NCI-H510A (cell line): ENCODE measurements at regions not wholly inside any gene's neighbourhood (a gene's known extent, or its start where the extent isn't known, plus 50 kb on each side); places are given as distances from the start of the nearest gene placed in this dataset.
"Not testable (repeated sequence)": the region's sequence is repeated elsewhere in the genome, so short reads cannot be mapped to it uniquely, and the experiment has no call there.

ENCODE experiments used
- DNase-seq: peaks from one replicate; lab custom pipeline; 2025; lab: John Stamatoyannopoulos, UW

DNA sequence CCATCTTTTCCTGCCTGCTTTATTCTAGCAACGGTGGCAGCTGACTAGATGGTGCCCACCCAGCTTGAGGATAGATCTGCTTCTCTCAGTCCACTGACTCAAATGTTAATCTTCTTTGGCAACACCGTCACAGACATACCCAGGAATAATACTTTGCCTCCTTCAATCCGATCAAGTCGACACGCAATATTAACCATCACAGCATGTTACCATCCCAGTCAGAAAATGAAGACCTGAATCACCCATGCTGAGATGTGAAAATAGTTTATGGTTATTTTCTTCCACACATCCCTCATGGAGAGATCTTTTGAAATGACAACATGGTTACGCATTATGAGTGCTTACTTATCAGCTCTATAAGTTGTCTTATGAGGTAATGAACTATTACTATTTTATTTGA, 392.8 kb downstream of the SEC23A start:
- DNase-seq = no peak

DNA sequence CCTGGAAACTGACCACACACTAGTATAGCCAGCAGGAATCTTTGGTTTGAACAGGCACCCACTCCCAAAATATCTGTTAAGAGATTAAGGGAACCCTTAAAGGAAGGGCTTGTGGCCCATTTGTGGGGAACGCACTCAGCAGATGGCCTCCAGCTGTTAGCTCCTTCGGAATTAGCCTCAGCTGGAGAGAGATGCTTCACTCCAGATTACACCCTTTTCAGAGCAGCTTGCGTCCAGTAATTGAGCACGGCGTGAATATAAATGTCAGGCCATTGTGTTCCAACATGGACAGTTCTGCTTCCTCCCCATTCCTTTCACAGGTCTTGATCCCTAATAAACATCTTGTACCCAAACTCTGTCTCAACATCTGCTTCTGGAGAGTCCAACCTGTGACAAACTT, 397.8 kb downstream of the SEC23A start:
- no peak for DNase-seq

DNA sequence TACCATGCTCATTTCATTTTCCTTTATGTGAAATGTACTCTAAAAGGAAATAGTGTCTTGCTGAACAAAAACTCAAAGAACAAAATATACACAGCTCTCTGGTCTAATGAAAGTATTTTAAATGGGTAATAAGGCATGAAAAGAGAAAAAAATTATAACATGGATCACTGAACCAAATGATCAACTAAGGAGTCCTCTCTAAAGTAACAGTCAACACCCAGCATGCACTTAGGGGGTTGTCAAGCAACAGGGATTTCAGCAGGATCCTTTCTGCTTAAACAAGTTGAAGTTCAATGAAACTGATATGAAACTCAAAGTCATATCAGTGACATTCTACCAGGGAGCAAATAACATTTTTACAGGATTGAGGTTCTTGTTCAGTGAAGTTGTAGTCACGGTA, 398.8 kb downstream of the SEC23A start:
- DNase-seq = no peak

DNA sequence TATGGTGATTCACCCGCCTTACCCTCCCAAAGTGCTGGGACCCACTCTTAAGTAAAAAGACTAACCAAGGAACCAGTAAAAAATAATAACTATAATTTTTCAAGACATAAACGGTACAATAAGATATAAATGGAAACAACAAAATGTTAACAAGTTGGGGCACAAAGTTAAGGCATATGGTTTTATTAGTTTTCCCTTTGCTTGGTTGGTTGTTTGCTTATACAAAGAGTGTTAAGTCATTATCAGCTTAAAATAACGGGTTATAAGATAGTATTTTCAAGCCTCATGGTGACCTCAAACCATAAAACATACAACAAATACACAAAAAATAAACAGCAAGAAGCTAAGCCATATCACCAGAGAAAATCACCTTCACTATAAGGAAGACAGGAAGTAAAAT, 406.1 kb downstream of the SEC23A start:
- DNase-seq = no peak

DNA sequence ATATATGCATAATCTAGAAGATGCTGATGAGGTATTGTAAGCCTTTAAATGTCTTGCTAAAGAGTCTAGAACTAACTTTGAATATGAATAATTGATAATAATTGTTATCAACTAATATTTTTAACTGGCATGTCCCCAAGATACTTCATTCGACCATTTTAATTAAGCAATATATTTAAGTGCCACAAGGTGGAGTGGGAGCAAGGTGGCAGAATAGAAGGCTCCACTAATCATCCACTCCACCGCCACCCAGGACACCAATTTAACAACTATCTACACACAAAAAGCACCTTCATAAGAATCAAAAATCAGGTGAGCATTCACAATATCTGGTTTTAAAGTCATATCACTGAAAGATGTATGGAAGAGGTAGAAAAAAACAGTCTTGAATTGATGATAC, 409.6 kb downstream of the SEC23A start:
- DNase-seq = no peak

GRCh38 chr14:38669027-38669426, 413.1 kb upstream of the CLEC14A start:
- DNase-seq = no peak

GRCh38 chr14:38663382-38663781, 407.5 kb upstream of the CLEC14A start:
- no peak for DNase-seq

GRCh38 chr14:38662781-38663180, 406.9 kb upstream of the CLEC14A start:
- DNase-seq = peak; percentile 42

DNA sequence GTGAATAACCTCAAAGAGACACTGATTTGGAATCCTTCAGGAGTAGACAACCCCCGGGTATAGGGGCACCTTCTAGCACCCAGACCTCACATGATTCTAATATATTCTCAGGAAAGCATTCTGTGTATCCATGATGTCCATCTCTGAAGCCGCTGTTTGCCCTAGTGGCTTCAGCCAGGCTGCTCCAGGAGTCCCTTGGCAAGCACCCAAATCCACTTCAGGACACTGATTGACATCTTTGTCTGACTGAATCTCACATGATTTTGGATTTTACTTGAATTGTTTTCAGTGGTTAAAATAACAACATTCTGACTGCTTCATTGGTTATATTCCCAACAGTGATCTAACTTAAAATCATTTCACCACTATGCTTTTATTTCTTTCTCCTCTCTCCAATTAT, 390.5 kb upstream of the CLEC14A start:
- no peak for DNase-seq

GRCh38 chr14:38634913-38635312, 379.0 kb upstream of the CLEC14A start:
- DNase-seq = not testable (repeated sequence)

- no peak for DNase-seq
These were observed 373.5 kb upstream of the CLEC14A start for GRCh38 chr14:38629412-38629811.

GRCh38 chr14:38627163-38627562, 371.3 kb upstream of the CLEC14A start:
- no peak for DNase-seq

GRCh38 chr14:38623661-38624060, 367.8 kb upstream of the CLEC14A start:
- no peak for DNase-seq

DNA sequence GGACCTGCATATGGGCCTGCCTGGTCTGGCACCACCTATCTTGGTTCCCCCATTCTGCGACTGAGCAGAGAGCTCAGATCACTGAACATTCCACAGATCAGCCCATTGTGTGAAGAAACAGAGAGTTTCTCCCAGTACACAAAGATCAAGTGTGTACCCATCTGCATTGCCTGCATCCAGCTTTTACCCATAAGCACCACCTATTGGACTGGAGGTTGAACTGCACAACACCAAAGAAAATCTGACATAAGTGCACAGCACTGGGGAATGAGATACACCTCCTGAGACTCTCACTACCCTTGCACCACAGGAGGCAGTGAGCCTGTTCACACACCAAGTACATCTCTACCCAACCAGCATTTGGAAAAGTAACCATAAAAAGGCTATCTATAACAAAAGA, 362.6 kb upstream of the CLEC14A start:
- no peak for DNase-seq

GRCh38 chr14:38616959-38617358, 361.1 kb upstream of the CLEC14A start:
- peak; percentile 15 for DNase-seq

DNA sequence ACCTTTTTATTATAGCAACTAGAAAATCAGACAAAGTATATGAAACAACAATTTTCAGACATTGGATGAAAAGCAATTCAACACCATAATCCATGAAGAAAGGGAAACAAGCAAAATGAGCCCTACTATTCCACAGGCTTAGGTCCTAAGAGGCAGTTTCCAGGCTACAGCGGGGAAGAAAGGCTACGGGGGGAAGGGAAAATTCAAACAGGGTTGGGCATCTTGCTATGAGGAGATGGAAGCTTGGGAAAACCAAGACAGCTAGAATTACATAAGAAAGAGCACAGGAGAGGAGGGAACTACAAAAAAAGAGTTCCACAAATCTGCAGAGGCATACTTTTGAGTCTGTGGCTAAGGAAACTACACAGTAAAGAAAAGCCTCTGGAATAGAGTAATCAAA, 356.0 kb upstream of the CLEC14A start:
- DNase-seq = no peak

DNA sequence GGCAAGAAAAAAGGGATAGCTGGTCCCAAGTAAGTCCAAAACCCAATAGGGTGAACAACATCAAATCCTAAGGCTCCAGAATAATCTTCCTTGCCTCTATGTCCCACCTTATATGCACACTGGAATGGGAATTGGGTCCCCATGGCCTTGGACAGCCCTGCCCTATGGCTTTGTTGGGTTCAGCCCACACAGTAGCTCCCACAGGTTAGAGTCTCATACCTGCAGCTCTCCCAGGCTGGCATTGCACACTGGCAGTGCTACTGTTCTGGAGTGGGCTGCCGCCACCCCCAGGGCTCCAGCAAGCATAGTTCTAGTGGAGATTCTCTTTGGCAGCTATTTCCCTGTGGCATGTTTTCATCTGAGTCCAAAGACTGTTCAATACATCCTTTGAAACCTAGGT, 352.4 kb upstream of the CLEC14A start:
- DNase-seq = no peak

DNA sequence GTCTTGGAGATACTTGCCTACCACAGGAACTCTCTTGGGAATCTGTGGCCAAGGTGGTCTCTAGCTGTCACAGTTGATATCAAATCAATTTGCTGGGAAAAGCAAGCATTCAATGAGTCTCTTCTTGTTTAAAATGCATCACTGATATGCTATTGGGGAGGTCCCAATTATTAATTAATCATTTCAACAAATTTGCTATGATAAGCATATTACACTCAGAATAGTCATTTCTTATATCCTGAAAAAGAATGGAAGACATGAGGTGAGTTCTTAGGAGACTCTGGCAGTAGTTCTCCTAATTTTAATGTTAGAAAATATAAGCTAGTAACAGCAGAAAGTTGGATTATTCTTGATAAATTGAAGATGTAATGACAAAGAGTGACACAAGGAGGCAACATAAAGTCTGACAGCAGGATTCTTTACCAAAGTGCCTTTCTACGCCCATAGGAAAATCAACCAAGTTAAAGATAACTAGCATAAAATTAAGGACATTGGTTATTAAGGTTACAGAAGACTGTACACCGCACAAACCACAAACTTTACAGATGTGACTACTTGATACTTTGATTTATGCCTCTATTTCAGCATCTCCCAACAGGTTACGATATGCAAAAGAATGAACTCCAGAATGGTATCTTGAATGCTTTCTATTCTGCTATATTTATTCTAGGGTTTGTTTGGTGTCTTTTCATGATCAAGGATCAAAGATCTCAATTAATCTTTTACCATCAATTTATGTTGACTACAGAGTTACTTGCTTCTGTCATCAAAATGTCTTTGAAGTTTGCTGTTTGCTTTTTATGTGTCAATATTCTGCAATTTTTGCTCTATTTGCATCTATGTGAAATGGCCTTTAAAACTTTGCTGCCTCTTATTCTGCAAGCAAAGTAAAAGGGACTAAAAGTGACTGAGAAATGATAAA, 349.6 kb upstream of the CLEC14A start:
- no peak for DNase-seq

- not testable (repeated sequence) for DNase-seq
These were observed 344.7 kb upstream of the CLEC14A start for GRCh38 chr14:38600572-38600971.

GRCh38 chr14:38593476-38593875, 337.6 kb upstream of the CLEC14A start:
- DNase-seq = no peak

DNA sequence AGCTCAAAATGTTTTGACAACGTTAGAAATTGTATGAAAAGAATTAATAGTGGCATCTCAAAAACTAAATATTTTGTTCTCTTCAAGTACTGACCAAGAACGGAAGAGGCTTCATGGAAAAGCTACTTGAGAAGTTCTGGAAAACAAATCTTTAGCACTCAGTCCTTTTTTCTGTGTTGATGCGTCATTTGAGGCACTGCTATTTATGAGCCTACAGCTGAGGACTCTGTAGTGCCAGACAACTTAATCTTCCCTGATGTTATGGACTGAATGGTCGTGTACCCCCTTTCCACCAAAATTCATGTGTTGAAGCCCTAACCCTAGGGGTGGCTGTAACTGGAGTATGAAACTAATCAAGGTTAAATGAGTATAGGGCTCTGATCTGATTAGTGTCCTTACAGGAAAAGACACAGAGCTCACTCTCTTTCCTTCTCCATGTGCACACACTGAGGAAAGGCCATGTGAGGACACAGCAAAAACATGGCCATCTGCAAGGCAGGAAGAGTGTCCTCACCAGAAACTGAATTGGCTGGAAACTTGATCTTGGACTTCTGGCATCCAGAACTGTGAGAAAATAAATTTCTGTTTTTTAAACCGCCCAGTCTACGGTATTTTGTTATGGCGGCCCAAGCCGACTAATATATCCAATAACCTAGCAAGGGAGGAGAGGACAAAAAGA, 337.0 kb upstream of the CLEC14A start:
- DNase-seq = no peak

DNA sequence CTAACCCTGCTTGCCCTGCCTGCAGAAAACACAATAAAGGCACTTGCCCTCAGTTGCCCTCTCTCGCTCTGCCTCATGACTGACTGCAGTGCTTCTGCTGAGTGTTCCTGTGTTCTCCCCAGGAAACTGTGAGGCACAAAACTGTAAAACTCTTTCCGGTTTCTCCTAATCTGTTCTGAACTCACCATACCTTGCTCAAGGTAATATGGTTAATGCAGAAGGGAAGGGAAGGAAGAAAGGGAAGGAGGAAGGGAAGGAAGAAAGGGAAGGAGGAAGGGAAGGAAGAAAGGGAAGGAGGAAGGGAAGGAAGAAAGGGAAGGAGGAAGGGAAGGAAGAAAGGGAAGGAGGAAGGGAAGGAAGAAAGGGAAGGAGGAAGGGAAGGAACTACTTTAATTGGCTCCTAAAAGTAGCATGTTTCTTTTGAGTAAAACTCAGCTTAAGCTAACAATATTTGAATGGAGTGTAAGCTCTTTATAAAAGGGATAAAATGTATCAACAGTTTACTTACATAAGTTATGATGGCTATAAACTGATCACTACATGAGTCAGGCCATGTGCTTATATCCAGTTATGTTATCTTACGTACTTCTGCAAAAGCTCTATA, 334.0 kb upstream of the CLEC14A start:
- no peak for DNase-seq

- no peak for DNase-seq
These were observed 327.6 kb upstream of the CLEC14A start for GRCh38 chr14:38583471-38583870.
